GM19035 (cell line): ENCODE measurements at regions not wholly inside any gene's neighbourhood (a gene's known extent, or its start where the extent isn't known, plus 50 kb on each side); places are given as distances from the start of the nearest gene placed in this dataset.
"Not testable (repeated sequence)": the region's sequence is repeated elsewhere in the genome, so short reads cannot be mapped to it uniquely, and the experiment has no call there.

Source experiments
- ATAC-seq: cut with Tn5 transposase; IDR thresholded peaks from one replicate; pipeline ENCODE4 v1.9.1; 2021; ENCODE audit not compliant: unreplicated experiment

DNA sequence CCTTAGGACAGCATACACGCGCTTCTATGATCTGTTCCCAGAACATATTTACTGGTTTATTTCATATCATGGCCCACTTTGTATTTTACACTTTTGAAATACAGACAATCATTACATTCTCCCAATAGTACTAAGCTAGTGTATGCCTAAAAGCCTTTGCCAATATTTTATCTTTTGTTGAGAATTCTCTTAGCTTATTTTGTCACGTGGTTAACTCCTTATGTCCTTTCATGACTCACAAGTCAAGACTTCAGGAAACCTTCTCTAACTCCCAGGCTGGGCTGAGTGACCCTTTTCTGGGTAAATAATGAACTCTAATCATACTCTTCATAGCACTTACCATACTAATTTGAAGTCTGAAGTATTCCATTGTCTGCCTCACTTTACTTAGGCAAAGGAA is 444.8 kb downstream of the ZNF33B start:
- ATAC-seq, result not testable (repeated sequence)

DNA sequence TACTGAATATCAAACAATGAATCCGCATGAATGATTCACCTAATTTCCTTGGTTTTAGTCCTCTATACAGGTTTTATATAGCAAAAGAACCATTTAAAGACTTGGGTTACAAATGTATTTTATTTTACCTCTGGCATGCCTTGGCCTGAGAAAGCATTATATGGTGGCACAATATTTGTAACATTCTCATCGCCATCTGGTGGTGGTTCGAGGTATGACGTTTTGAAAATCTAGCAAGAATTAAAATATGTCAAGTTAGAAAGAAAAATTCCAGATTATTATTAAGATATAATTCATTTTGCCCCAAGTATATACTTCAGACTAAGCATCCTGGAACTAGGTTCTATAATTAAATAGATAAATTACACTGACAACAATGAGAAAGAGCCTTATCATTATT is 445.9 kb downstream of the ZNF33B start:
- ATAC-seq, result not testable (repeated sequence)

DNA sequence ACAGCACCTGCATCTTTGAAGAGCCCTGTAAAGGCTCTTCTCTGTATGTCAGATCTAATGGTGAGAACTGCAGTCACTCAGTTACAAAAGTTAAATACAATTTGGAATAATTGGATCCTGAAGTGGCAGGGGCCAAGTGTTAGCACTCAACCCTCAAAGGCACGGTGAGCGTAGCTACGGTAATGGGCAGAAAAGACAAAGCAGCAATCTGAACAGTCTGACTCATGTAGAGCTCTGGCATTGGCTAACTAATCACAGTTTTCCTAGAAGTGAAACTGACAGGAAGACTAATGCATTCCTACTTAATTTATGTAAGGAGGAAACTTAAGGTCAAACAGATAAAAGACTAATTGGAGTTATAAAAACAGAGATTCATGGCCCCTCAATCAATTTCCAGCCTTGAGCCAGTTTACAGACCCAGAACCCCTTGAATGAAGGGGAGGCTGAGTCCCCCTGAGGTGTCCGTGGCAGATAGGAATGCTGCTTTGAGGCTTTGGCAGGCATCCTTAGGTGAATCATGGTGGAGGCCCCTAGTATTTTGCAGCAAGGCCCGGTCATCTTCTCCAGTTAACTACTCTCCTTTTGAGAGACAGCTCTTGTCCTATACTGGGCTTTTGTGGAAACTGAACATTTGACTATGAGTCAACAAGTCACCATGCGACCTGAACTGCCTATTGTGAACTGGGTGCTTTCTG is 450.7 kb downstream of the ZNF33B start:
- not testable (repeated sequence) for ATAC-seq

DNA sequence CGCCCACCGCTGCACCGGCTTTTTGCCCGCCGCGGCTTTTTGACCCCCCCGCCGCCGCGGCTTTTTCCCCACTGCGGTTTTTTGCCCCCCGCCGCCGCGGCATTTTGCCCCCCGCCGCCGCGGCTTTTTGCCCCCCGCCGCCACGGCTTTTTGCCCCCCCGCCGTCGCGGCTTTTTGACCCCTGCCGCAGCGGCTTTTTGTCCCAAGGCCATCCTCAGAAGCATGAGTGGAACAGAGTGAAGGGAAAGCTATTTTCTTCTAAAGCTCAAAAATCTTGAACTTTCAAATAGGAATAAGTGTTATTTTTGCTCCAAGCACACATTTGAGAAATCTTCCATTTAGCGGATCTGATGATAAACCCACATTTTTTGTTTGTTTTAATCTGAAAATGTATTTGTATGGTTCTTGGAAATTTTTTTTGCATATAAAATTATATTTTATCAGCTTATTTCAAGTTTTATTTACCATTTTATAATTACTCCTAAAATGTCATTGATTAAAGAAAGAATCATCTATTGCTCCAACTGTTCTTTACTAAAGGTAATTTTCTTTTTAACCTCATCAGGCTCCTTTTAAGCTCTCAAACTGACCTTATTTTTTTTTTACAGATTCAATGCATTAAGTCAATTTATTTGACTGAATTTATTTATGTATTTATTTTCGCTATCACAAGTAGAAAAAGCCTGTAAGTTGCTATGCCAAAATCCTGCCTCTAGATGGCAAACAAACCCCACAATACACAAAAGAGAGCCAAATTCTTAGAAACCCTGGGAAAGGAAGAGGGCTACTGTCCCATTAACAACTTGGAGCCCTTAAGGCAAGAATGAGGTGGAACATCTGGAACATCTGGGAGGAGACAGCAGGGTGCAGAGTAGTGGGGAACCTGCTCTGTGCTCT is 460.3 kb downstream of the ZNF33B start:
- ATAC-seq, result not testable (repeated sequence)

DNA sequence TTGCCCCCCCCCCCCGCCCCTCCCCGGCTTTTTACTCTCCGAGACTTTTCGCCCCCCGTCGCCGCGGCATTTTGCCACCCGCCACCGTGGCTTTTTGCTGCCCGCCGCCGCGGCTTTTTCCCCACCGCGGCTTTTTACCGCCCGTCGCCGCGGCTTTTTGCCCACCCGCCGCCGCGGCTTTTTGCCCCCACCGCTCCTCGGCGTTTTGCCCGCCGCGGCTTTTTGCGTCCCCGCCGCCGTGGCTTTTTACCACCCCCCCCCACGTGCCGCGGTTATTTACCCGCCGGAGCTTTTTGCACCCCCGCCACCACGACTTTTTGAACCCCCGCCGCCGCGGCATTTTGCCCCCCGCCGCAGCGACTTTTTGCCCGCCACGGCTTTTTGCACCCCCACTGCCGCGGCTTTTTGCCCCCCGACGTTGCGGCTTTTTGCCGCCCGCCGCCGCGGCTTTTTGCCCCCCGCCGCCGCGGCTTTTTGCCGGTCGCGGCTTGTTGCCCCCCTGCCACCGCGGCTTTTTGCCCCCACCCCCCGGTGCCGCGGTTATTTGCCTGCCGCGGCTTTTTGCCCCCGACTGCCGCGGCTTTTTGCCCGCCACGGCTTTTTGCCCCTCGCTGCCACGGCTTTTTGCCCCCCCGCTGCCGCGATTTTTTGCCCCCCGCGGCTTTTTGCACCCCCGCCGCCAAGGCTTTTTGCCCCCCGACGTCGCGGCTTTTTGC is 461.1 kb downstream of the ZNF33B start:
- ATAC-seq, result no peak

DNA sequence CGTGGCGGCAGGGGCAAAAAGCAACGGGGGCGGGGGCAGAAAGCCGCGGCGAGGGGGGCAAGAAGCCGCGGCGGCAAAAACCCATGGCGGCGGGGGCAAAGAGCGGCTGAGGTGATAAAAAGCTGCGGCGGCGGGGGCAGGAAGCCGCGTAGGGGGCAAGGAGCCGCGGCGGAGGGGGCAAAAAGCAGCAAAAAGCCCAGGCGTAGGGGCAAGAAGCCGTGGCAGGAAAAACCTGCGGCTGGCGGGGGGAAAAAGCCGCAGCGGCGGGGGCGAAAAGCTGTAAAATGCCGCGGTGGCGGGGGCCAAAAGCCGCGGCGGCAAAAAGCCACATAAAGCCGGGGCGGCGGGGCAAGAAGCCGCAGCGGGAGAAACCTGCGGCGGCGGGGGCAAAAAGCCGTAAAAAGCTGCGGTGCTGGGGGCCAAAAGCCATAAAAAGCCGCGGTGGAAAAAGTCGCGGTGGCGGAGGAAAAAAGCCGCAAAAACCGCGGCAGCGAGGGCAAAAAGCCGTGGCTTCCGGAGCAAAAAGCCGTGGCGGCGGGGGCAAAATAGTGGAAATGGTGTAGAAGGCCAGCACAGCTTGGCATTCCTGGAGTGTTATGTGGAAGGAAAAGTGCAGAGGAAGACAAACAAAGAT is 487.8 kb downstream of the ZNF33B start:
- ATAC-seq, result no peak

DNA sequence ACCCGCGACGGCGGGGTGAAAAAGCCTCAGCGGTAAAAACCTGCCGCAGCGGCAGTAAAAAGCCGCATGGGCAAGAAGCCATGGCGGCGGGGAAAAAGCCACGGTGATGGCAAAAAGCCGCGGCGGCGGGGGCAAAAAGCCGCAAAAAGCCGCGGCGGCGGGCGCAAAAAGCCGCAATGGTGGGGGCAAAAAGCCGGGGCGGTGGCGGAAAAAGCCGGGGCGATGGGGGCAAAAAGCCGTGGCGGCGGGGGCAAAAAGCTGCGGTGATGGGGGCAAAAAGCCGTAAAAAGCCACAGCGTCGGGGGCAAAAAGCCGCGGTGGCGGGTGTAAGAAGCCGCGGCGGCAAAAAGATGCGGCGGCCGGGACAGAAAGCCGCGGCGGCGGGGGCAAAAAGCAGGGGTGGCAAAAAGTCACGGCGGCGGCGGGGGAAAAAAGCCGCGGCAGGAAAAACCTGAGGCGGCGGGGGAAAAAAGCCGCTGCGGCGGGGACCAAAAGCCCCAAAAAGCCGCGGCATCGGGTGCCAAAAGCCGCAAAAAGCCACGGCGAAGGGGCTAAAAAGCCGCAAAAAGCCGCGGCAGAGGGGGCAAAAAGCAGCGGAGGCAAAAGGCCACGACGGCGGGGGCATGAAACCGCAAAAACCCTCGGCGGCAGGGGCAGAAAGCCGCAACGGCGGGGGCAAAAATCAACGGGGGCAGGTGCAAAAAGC is 488.5 kb downstream of the ZNF33B start:
- ATAC-seq, result no peak

DNA sequence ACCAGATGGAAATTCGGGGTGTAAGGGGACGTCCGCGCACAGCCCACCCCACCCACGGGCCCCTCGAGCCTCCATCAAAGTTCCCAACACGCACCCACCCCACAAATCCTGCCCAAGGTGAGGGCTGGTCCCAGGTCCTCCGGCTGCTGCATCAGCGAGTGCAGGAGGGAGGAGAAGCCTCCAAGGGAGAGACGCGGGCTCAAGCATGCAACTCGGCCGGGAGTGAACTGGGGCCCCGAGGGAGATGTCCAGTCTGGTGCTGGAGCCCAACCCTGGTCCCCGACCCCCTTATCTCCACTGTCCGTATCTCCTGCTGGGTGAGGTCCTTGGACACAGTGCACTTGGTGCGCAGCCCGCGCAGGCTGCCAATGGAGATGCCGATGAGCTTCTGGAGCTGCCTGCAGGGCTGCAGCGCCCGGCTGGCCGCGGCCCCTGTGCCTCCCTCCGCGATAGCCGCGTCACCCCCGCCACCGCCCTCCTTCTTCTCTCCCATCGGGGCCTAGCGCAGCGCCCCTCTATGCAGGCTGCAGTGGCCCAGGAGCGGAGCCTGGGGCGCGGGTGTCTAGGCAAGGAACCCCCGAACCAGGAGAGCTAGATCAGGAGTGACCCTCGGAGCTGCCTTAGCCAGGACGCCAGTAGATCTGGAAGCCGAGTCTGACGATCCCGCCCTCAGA is 489.2 kb downstream of the ZNF33B start:
- no peak for ATAC-seq

DNA sequence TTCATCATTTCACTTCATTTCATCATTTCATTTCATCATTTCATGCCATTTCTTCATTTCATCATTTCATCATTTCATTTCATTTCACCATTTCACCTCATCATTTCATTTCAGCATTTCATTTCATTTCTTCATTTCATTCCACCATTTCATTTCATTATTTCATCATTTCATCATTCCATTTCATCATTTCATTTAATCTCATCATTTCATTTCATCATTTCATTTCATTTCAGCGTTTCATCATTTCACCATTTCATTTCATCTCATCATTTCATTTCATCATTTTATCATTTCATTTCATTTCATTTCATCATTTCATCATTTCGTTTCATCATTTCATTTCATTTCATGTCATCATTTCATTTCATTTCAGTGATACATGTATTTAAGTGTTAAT is 492.2 kb downstream of the ZNF33B start:
- not testable (repeated sequence) for ATAC-seq

DNA sequence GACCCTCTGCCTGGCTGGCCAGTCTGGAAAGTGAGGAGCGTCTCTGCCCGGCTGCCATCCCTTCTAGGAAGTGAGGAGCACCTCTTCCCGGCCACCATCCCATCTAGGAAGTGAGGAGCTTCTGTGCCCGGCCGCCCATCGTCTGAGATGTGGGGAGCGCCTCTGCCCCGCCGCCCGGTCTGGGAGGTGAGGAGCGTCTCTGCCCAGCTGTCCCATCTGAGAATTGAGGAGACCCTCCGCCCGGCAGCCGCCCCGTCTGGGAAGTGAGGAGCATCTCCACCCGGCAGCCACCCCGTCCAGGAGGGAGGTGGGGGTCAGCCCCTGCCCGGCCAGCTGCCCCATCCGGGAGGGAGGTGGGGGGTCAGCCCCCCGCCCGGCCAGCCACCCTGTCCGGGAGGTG is 500.3 kb downstream of the ZNF33B start:
- not testable (repeated sequence) for ATAC-seq

DNA sequence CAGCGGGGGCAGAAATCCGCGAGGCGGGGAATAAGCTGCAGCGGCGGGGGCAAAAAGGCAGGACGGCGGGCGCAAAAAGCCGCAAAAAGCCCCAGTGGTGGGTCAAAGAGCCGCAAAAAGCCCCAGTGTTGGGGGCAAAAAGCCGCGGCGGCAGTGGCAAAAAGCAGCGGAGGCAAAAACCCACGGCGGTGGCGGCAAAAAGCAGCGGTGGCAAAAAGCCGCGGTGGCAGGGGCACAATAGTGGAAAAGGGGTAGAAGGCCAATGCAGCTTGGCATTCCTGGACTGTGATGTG is 525.3 kb downstream of the ZNF33B start:
- ATAC-seq, result no peak

DNA sequence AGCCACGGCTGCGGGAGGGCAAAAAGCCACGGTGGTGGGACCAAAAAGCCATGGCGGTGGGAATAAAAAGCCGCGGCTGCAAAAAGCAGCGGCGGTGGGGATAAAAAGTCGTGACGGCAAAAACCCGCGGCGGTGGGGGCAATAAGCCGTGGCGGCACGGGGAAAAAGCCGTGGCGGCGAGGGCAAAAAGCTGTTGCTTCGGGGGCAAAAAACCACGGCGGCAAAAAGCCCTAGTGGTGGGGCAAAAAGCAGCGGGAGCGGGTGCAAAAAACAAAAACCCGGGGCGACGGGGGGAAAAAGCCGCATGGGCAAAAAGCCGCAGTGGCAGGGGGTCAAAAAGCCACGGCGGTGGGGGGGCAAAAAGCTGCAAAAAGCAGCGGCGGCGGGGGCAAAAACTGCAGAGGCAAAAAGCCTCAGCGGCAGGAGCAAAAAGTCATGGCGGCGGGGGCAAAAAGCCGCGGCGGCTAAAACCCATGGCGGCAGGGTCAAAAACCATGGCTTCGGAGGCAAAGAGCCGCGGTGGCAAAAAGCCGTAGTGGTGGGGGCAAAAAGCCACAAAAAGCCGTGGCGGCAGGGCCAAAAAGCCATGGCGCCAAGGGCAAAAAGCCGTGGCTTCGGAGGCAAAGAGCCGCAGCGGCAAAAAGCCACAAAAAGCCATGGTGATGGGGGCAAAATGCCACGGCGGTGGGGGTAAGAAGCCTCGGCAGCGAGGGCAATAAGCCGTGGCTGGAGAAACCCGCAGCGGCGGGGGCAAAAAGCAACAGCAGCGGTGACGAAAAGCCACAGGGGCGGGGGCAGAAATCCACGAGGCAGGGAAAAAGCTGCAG is 525.8 kb downstream of the ZNF33B start:
- ATAC-seq, result no peak

DNA sequence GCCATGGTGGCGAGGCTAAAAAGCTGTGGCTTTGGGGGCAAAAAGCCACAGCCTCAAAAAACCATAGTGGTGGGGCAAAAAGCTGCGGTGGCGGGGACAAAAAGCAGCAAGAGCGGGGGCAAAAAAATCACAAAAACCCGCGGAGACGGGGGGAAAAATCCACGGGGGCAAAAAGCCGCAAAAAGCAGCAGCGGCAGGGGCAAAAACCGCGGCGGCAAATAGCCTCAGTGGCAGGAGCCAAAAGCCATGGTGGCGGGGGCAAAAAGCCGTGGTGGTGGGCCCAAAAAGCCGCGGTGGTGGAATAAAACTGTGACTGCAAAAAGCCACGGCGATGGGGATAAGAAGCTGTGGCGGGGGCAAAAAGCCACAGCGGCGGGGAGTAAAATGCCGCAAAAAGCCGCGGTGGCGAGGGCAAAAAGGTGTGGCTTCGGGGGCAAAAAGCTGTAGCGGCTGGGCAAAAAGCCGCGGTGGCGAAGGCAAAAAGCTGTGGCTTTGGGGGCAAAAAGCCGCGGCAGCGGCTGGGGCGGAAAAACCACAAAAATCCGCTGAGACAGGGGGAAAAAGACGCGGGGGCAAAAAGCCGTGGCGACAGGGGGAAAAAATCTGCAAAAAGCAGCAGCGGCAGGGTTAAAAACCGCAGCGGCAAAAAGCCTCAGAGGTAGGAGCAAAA is 526.6 kb downstream of the ZNF33B start:
- ATAC-seq, result no peak

DNA sequence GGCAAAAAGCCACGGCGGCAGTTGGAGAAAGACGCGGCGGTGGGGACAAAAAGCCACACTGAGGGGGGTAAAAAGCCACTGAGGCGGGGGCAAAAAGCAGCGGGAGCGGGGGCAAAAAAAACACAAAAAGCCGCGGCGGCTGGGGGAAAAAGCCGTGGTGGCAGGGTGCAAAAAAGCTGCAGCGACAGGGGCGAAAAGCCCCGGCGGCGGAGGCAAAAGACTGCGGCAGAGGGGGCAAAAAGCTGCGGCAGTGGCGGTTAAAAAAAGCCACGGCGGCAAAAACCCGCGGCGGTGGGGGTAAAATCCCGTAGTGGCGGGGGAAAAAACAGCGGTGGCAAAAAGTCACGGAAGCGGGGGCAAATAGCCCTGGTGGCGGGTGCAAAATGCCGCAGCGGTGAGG is 527.3 kb downstream of the ZNF33B start:
- ATAC-seq, result no peak
